ENCODE measurements at regions not wholly inside any gene's neighbourhood (a gene's known extent, or its start where the extent isn't known, plus 50 kb on each side); places are given as distances from the start of the nearest gene placed in this dataset.

DNA sequence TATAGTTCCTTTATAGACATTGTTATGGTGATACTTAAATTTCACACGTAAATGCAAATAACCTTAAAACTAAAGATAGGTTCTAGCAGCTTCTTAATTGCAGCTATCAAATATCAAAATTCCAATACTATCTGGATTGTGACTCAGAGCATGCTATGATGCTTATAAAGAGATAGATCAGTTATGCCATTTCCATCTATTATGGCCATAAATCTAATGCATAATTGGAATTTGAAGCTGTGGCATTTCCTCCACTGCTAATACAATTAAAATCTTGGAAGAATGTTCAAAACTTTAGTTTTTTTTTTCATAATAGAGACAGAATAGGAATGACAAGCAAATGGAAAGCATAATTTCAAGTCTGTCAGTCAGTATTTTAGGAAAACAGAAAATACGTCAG is 220.8 kb upstream of the GALNT5 start:
- no peak for TF ChIP-seq GATA2 (IDR thresholded peaks at IDR 0.05; ENCODE audit: low read depth, low read length)
- TF ChIP-seq GATA3 (IDR thresholded peaks at IDR 0.05; ENCODE audit: low read depth, low read length), result no peak
